Iris pigment epithelial cell (primary cell): ENCODE measurements at regions not wholly inside any gene's neighbourhood (a gene's known extent, or its start where the extent isn't known, plus 50 kb on each side); places are given as distances from the start of the nearest gene placed in this dataset.

Experiments used
- DNase-seq: peaks from one replicate; pipeline ENCODE4 v3.0.0-alpha.2; 2011; ENCODE audit warnings: low read depth

DNA sequence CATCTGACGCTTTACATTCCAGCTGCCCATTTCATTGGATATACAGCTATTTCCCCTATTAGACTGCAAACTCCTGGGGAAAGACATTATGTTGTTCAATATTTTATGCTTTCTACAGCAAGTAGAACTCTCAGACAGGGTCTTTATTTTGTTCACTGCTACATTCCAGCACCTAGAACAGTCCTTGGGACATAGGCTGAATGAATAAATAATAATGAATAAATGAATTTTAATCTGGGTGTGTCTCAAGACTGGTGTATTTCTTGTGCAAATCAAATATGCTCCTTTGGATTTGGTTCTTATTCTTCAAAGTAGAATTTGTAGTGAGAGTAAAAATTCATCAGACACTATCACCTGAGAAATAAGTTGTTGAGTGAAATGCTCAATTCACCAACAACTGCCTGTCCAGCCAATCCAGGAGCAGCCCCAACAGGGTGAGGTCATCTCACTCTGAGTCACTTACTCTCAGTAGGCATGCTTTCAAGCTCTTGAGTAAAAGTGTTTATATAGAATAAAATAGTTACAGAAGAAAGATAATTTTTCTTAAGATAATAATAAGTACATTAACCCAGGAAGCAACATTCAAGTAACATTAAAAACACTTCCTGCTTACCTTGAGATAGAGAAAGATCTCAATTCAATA, 287.5 kb upstream of the NPVF start:
- DNase-seq = no peak

- DNase-seq = no peak
Measured at GRCh38 chr7:25517906-25518305, 289.6 kb upstream of the NPVF start.

- no peak for DNase-seq
Measured at GRCh38 chr7:25520017-25520416, 291.7 kb upstream of the NPVF start.

DNA sequence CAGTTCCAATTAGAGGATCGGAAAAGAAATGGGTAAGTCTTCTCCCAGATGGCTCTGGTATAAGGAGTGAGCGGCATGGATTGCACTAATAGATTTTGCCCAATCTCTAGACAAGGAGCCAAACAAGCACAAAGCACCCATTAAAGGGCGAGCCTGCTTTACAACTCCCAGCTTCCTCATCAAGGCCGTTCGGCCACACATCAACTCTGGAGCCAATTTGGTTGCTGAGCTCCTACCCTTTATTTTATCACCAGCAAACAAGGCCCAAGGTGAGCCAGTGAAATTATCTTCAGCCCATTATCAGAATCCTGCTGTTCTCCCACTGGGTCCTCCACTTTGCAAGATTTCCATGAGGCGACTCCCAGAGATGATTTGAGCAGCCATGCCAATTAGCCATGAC, 292.2 kb upstream of the NPVF start:
- no peak for DNase-seq

- no peak for DNase-seq
Measured at GRCh38 chr7:25521236-25521635, 292.9 kb upstream of the NPVF start.

- DNase-seq = no peak
Measured at GRCh38 chr7:25522727-25523126, 294.4 kb upstream of the NPVF start.

DNA sequence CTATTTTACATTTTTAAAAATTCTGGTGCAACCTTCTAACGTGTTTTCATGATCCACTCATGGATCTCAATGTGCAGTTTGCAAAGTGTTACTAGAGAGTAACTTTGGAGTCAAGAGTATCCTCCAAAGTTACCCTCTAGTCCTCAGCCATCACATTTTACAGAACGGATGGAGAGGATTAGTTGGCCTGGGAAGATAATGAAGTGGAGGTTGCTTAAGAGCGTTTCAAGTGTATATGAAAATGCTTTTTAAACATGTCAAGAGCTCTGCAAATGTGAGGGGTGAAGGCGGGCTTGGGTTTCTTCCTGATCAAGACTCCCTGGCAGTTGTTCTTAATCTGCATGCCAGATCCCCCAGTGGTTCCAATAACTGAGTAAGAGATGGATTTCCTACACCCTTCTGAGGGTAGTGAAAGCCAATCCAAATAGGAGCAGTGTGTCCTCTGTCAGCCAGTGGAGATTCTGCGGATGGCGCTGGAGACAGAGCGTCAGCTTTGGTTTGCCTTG, 299.4 kb upstream of the NPVF start:
- DNase-seq = no peak

DNA sequence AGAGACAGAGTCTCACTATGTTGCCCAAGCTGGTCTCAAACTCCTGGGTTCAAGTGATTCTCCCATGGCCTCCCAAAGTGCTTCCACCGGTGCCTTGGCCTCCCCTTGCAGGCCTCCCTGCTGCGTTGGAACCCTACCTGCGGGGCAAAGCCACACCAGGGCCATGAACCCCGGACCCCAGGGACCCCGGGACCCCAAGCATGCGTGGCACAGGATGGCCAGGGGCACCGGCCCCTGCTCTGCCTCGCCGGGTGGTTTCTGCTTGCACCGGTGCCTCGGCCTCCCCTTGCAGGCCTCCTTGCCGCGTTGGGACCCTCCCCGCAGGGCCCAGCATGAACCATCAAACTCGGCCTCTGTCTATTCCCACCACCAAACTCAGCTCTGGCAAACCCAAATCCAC, 301.0 kb upstream of the NPVF start:
- no peak for DNase-seq

DNA sequence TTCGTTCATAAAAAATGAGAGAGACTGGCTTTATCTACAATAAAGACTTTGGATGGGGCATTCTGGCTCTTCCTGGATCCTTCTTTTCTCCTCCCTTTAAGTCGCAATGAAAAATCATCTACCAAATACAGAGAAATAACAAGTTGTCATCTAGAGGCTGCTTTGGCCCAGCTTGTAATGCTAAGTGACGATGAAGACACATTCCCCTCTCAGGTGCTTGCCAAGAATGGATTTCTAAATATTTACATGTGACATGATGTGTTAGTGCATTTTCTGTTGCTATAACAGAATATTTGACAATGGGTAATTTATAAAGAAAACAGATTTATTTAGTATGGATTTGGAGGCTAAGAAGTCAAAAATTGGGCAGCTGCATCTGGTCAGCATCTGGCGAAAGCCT, 308.6 kb upstream of the NPVF start:
- DNase-seq = no peak

GRCh38 chr7:25537662-25538375, 309.5 kb upstream of the NPVF start:
- DNase-seq = no peak

GRCh38 chr7:25541094-25541821, 313.0 kb upstream of the NPVF start:
- no peak for DNase-seq

- DNase-seq = no peak
Measured at GRCh38 chr7:25541877-25542276, 313.6 kb upstream of the NPVF start.

GRCh38 chr7:25543210-25543609, 314.9 kb upstream of the NPVF start:
- DNase-seq = no peak

GRCh38 chr7:25543798-25544197, 315.5 kb upstream of the NPVF start:
- no peak for DNase-seq

GRCh38 chr7:25544254-25544653, 316.0 kb upstream of the NPVF start:
- no peak for DNase-seq

GRCh38 chr7:25545124-25546008, 317.1 kb upstream of the NPVF start:
- no peak for DNase-seq

- no peak for DNase-seq
Measured at GRCh38 chr7:25546306-25546705, 318.0 kb upstream of the NPVF start.

DNA sequence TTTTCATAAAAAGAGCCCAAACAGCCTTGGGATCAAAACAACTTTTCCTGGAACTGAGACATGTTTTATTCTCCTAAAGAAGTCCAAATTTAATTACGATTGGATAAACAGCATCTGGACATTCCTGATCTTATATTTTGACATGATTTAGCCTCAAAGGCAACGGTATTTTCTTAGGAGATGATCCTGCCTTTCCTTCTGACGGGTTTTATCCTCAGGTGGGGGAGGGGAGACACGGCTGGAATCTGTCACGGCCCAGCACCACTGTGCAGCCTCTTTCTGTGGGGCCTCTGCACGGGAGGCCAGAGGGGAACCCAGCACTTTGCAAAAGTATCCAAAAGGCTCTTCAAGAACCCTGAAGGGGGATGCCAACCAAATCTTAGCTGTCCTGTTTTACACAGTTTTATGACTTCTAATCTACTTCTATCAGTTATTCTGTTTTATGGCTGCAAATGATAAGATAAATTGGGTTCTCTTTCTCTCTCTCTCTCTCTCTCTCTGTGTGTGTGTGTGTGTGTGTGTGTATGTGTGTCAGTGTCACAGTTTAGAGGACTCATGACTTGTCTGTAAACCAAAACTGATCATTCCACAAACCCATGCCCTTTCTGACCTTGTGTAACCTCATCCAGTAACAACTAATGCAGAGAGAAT, 321.1 kb upstream of the NPVF start:
- no peak for DNase-seq

GRCh38 chr7:25550149-25550548, 321.9 kb upstream of the NPVF start:
- DNase-seq = no peak

DNA sequence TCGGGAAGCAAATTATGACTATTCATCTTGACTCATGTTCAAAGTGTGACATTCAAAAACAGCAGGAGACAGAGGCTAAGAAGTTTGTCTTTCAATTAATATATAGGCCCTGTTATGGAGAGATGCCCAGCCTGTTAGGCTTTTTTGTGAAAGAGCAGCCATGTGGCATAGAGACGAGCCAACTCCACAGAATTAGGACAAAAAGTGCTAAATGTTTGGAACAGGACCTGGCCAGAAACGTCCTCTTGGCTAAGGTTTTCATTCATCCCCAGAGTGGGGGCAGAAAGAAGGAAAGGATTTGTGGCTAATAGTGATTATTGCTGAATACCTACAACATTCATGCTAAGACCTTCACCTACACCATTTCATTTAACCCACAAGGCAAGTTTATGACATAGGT, 324.7 kb upstream of the NPVF start:
- DNase-seq = no peak

- no peak for DNase-seq
Measured at GRCh38 chr7:25553580-25554291, 325.4 kb upstream of the NPVF start.
